Astrocyte (in vitro differentiated cells and primary cell): ENCODE measurements at regions not wholly inside any gene's neighbourhood (a gene's known extent, or its start where the extent isn't known, plus 50 kb on each side); places are given as distances from the start of the nearest gene placed in this dataset.

ENCODE experiments used
- DNase-seq: peaks from one replicate; pipeline ENCODE4 v3.0.0-alpha.2; 2010; ENCODE audit warnings: low read depth
- FAIRE-seq: peaks from 2 replicates; lab custom pipeline; 2011; peaks lifted over from hg19 to GRCh38; lab: Jason Lieb, UNC
- H2AFZ ChIP-seq: 2 replicates; pipeline ENCODE4 v1.6.0; 2012; ENCODE audit warnings: low read depth, low read length, inconsistent platforms
- H3K27ac ChIP-seq: 2 replicates; pipeline ENCODE4 v1.5.1; 2011; ENCODE audit warnings: low read depth, low read length, inconsistent platforms
- H3K27me3 ChIP-seq: 2 replicates; pipeline ENCODE4 v1.6.0; 2011; ENCODE audit warnings: low read length, inconsistent platforms; ENCODE audit not compliant: insufficient read depth
- H3K36me3 ChIP-seq: 2 replicates; pipeline ENCODE4 v1.5.1; 2011; ENCODE audit warnings: low read length, inconsistent platforms; ENCODE audit not compliant: insufficient read depth
- H3K4me1 ChIP-seq: 2 replicates; pipeline ENCODE4 v1.5.1; 2011; ENCODE audit warnings: low read length, inconsistent platforms; ENCODE audit not compliant: insufficient read depth
- H3K4me2 ChIP-seq: 2 replicates; pipeline ENCODE4 v1.6.0; 2012; ENCODE audit warnings: low read length, inconsistent platforms
- H3K4me3 ChIP-seq: 2 replicates; pipeline ENCODE4 v1.5.1; 2011; ENCODE audit warnings: low read depth, mild to moderate bottlenecking, low read length, inconsistent platforms; ENCODE audit not compliant: insufficient read depth
- H3K79me2 ChIP-seq: 2 replicates; pipeline ENCODE4 v1.6.0; 2012; ENCODE audit warnings: mild to moderate bottlenecking, low read length, inconsistent platforms; ENCODE audit not compliant: insufficient read depth
- H3K9ac ChIP-seq: 2 replicates; pipeline ENCODE4 v1.6.0; 2012; ENCODE audit warnings: mild to moderate bottlenecking, low read length, inconsistent platforms
- H3K9me3 ChIP-seq: 2 replicates; pipeline ENCODE4 v1.5.1; 2012; ENCODE audit warnings: low read depth, mild to moderate bottlenecking, low read length, inconsistent platforms; ENCODE audit not compliant: insufficient read depth
- H4K20me1 ChIP-seq: 2 replicates; pipeline ENCODE4 v1.6.0; 2012; ENCODE audit warnings: low read length, inconsistent platforms; ENCODE audit not compliant: insufficient read depth
- H3K27ac Mint-ChIP-seq: one replicate; pipeline ENCODE4 v1.8.0; 2021; ENCODE audit warnings: mild to moderate bottlenecking, mixed read lengths; ENCODE audit not compliant: unreplicated experiment
- H3K27me3 Mint-ChIP-seq: one replicate; pipeline ENCODE4 v1.8.0; 2021; ENCODE audit warnings: low read depth, mixed read lengths; ENCODE audit not compliant: unreplicated experiment
- H3K36me3 Mint-ChIP-seq: one replicate; pipeline ENCODE4 v1.8.0; 2021; ENCODE audit warnings: low read depth, mixed read lengths; ENCODE audit not compliant: unreplicated experiment
- H3K4me1 Mint-ChIP-seq: one replicate; pipeline ENCODE4 v1.8.0; 2021; ENCODE audit warnings: low read depth, mixed read lengths; ENCODE audit not compliant: unreplicated experiment
- H3K4me3 Mint-ChIP-seq: one replicate; pipeline ENCODE4 v1.8.0; 2021; ENCODE audit warnings: mild to moderate bottlenecking, moderate library complexity, mixed read lengths; ENCODE audit not compliant: unreplicated experiment
- H3K9me3 Mint-ChIP-seq: one replicate; pipeline ENCODE4 v1.8.0; 2021; ENCODE audit warnings: mild to moderate bottlenecking, mixed read lengths; ENCODE audit not compliant: unreplicated experiment
- EZH2 ChIP-seq: IDR thresholded peaks from 2 replicates; pipeline ENCODE4 v1.6.1; 2012; ENCODE audit warnings: mild to moderate bottlenecking, low read length, inconsistent platforms; ENCODE audit not compliant: insufficient read depth
- TF ChIP-seq, protein P1 (sequence below): IDR thresholded peaks from 2 replicates; pipeline ENCODE4 v1.5.1; 2011; ENCODE audit warnings: low read depth, mild to moderate bottlenecking, inconsistent platforms, low read length, moderate library complexity; ENCODE audit not compliant: insufficient read depth

DNA sequence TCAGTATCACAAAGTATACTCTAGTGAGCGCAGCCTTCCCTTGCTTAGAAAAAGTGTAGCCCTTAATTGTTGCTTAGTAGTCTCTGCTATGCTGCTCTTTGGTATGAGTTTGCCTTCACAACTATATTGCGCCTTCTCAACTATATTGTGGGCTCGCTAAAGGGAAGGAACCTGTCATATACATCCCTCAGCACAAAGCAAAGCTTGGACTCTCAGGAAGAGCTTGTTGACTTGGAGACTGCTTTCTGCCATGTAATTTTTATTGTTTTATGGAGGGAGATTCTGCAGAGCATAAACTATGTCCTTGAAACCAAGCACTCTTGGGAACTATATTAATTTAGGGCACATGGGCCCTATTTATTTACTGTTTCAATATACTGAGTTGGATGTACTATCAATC is 119.1 kb upstream of the HAPLN1 start:
- Histone ChIP-seq H4K20me1 (no peaks in the 10 kb centered on the region), H3K9ac (no peak overlapping the region), H3K4me1 (no peaks in the 10 kb centered on the region), H3K9me3 (no peaks in the 10 kb centered on the region), H3K27ac (no peak overlapping the region), H2AFZ (no peak overlapping the region), H3K27me3 (no peaks in the 10 kb centered on the region), H3K4me3 (no peak overlapping the region), H3K79me2 (no peaks in the 10 kb centered on the region), H3K4me2 (no peak overlapping the region), H3K36me3 (no peaks in the 10 kb centered on the region)
- Mint-ChIP-seq H3K4me3 (no peak overlapping the region), H3K36me3 (no peaks in the 10 kb centered on the region), H3K27me3 (no peaks in the 10 kb centered on the region), H3K9me3 (no peaks in the 10 kb centered on the region), H3K4me1 (peaks cover 9% of the 10 kb centered on the region), H3K27ac (no peak overlapping the region)
- TF ChIP-seq EZH2, result no peak
- TF ChIP-seq, protein P1, sequence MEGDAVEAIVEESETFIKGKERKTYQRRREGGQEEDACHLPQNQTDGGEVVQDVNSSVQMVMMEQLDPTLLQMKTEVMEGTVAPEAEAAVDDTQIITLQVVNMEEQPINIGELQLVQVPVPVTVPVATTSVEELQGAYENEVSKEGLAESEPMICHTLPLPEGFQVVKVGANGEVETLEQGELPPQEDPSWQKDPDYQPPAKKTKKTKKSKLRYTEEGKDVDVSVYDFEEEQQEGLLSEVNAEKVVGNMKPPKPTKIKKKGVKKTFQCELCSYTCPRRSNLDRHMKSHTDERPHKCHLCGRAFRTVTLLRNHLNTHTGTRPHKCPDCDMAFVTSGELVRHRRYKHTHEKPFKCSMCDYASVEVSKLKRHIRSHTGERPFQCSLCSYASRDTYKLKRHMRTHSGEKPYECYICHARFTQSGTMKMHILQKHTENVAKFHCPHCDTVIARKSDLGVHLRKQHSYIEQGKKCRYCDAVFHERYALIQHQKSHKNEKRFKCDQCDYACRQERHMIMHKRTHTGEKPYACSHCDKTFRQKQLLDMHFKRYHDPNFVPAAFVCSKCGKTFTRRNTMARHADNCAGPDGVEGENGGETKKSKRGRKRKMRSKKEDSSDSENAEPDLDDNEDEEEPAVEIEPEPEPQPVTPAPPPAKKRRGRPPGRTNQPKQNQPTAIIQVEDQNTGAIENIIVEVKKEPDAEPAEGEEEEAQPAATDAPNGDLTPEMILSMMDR, result no peak
- DNase-seq (no peak), FAIRE-seq (no peak)

DNA sequence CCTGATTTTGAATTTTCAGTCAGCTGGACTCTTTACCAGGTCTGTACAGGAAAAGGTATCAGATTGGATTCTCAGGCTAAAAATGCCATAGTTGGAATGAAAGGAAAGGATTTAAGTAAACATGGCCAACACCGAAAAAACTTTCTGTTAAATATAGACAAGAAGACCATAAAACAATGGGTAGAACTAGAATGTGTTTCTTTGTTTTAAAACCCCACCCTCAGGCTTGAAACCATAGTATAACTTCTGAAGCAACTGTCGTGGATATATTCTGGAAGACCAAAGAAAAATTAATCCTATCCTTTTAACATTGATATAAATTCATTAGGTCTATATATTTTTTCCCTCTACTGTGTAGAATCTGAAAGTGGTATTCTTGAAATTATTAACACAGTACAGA is 118.6 kb upstream of the HAPLN1 start:
- no peaks in the 10 kb centered on the region for H3K36me3 Mint-ChIP-seq
- DNase-seq (no peak), FAIRE-seq (no peak)
- H3K27ac Mint-ChIP-seq, result no peak overlapping the region
- no peaks in the 10 kb centered on the region for H3K9me3 Mint-ChIP-seq
- H3K79me2 ChIP-seq, result no peaks in the 10 kb centered on the region
- no peak overlapping the region for H3K27ac ChIP-seq
- no peaks in the 10 kb centered on the region for H3K36me3 ChIP-seq
- H3K4me1 Mint-ChIP-seq, result peaks cover 4% of the 10 kb centered on the region
- H3K9me3 ChIP-seq, result no peaks in the 10 kb centered on the region
- H2AFZ ChIP-seq, result no peak overlapping the region
- H4K20me1 ChIP-seq, result no peaks in the 10 kb centered on the region
- H3K27me3 Mint-ChIP-seq, result no peaks in the 10 kb centered on the region
- no peak overlapping the region for H3K4me3 ChIP-seq
- H3K4me3 Mint-ChIP-seq, result no peak overlapping the region
- H3K4me2 ChIP-seq, result no peak overlapping the region
- H3K27me3 ChIP-seq, result no peaks in the 10 kb centered on the region
- no peak overlapping the region for H3K9ac ChIP-seq
- no peak for TF ChIP-seq EZH2
- TF ChIP-seq, protein P1, result no peak
- no peaks in the 10 kb centered on the region for H3K4me1 ChIP-seq

DNA sequence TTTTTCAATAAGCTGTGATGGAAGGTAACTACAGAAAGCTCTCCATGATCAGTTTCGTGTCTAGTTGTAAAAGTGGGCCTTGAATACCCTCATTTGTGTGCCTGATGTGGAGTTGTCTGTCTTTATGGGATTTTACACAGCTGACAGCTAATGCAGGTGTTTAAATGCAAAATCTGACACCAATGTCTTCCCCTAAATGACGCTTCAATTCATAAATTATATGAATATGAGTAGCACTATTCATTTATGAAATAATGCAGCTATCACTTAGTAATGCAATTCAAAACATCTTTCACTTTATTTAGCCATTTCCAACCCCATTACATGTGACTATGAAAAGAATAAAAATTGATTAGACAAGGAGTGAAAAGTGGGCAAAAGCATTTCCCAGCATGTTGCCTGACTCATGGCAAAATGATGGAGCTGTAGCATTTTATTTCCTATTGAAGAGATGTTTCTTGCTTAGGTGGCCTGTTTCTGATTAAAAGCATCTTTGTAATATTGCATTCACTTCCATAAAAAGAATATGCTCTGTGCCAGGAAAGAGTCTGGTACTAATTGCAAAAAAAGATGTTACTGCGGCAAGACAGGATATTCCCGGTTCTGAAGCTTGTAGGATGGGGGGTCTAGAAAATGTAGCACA is 116.7 kb upstream of the HAPLN1 start:
- Mint-ChIP-seq H3K36me3 (no peaks in the 10 kb centered on the region), H3K27me3 (no peaks in the 10 kb centered on the region), H3K27ac (no peak overlapping the region), H3K4me3 (no peak overlapping the region), H3K9me3 (peaks cover 2% of the 10 kb centered on the region), H3K4me1 (no peaks in the 10 kb centered on the region)
- TF ChIP-seq, protein P1, result no peak
- no peak for TF ChIP-seq EZH2
- Histone ChIP-seq H4K20me1 (no peaks in the 10 kb centered on the region), H3K79me2 (no peaks in the 10 kb centered on the region), H3K27me3 (no peaks in the 10 kb centered on the region), H3K4me1 (no peaks in the 10 kb centered on the region), H2AFZ (no peak overlapping the region), H3K9me3 (no peaks in the 10 kb centered on the region), H3K27ac (no peak overlapping the region), H3K36me3 (no peaks in the 10 kb centered on the region), H3K4me3 (no peak overlapping the region), H3K4me2 (no peak overlapping the region), H3K9ac (no peak overlapping the region)
- DNase-seq (peak; percentile 1), FAIRE-seq (no peak)
